ENCODE measurements at regions not wholly inside any gene's neighbourhood (a gene's known extent, or its start where the extent isn't known, plus 50 kb on each side); places are given as distances from the start of the nearest gene placed in this dataset.

DNA sequence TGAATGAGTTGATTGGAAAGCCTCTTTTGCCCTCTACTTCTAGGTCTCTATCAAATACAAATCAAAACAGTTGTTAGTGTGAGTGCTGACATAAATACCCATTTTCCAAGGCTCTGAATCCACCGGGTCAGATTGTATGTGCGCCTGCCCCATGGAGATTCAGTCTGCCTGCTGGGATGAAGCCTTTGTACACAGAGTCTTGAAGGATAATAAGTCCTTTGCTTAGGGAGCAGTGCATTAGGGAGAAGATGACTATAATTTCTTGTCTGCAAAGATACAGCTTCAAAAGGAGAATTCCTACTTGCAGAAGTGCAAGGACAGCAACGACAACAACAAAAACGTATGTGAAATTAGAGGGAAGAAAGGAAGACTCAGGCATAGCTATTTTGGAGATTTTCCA lies 90.3 kb upstream of the VRK1 start:
- H3K4me3 Mint-ChIP-seq: no peak overlapping the region

More for the DNA sequence above, 90.3 kb upstream of the VRK1 start:
- Histone ChIP-seq H3K79me2 (replicated peaks; ENCODE audit: insufficient read depth) (no peaks in the 10 kb centered on the region), H2AFZ (no peak overlapping the region), H3K4me3 (no peak overlapping the region), H3K4me1 (ENCODE audit: insufficient read depth) (no peaks in the 10 kb centered on the region; the same call in 1 of the 2 replicates), H3F3A (replicated peaks; ENCODE audit: low read depth) (no peaks in the 10 kb centered on the region), H4K20me1 (replicated peaks; ENCODE audit: insufficient read depth) (no peaks in the 10 kb centered on the region), H3K36me3 (ENCODE audit: insufficient read depth) (no peaks in the 10 kb centered on the region), H3K4me2 (no peak overlapping the region), H3K27me3 (ENCODE audit: insufficient read depth) (no peaks in the 10 kb centered on the region), H3K9me2 (ENCODE audit: insufficient read depth) (no peaks in the 10 kb centered on the region), H3K27ac (ENCODE audit: low read depth) (no peak overlapping the region)
- ATAC-seq (no peak), DNase-seq (ENCODE audit: low spot score) (no peak)
- Mint-ChIP-seq H3K27me3 (ENCODE audit: insufficient read depth, low read depth, poor library complexity) (peaks cover 6% of the 10 kb centered on the region), H3K4me1 (peaks cover 3% of the 10 kb centered on the region; the same call in 1 of the 3 replicates), H3K36me3 (ENCODE audit: low read depth) (no peaks in the 10 kb centered on the region), H3K9me3 (no peaks in the 10 kb centered on the region), H3K27ac (no peak overlapping the region)
- TF ChIP-seq POLR2AphosphoS5 (IDR thresholded peaks at IDR 0.05; ENCODE audit: low read depth): no peak
- TF ChIP-seq, protein P1, sequence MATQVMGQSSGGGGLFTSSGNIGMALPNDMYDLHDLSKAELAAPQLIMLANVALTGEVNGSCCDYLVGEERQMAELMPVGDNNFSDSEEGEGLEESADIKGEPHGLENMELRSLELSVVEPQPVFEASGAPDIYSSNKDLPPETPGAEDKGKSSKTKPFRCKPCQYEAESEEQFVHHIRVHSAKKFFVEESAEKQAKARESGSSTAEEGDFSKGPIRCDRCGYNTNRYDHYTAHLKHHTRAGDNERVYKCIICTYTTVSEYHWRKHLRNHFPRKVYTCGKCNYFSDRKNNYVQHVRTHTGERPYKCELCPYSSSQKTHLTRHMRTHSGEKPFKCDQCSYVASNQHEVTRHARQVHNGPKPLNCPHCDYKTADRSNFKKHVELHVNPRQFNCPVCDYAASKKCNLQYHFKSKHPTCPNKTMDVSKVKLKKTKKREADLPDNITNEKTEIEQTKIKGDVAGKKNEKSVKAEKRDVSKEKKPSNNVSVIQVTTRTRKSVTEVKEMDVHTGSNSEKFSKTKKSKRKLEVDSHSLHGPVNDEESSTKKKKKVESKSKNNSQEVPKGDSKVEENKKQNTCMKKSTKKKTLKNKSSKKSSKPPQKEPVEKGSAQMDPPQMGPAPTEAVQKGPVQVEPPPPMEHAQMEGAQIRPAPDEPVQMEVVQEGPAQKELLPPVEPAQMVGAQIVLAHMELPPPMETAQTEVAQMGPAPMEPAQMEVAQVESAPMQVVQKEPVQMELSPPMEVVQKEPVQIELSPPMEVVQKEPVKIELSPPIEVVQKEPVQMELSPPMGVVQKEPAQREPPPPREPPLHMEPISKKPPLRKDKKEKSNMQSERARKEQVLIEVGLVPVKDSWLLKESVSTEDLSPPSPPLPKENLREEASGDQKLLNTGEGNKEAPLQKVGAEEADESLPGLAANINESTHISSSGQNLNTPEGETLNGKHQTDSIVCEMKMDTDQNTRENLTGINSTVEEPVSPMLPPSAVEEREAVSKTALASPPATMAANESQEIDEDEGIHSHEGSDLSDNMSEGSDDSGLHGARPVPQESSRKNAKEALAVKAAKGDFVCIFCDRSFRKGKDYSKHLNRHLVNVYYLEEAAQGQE (IDR thresholded peaks at IDR 0.05; ENCODE audit: unreplicated experiment): no peak
- no peak for TF ChIP-seq NANOG (IDR thresholded peaks at IDR 0.05; ENCODE audit: borderline replicate concordance)
- TF ChIP-seq EZH2 (IDR thresholded peaks at IDR 0.05; ENCODE audit: low read depth, unreplicated experiment): no peak
- TF ChIP-seq, protein P2, sequence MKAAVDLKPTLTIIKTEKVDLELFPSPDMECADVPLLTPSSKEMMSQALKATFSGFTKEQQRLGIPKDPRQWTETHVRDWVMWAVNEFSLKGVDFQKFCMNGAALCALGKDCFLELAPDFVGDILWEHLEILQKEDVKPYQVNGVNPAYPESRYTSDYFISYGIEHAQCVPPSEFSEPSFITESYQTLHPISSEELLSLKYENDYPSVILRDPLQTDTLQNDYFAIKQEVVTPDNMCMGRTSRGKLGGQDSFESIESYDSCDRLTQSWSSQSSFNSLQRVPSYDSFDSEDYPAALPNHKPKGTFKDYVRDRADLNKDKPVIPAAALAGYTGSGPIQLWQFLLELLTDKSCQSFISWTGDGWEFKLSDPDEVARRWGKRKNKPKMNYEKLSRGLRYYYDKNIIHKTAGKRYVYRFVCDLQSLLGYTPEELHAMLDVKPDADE (IDR thresholded peaks at IDR 0.05): no peak
- no peak for TF ChIP-seq ZNF114 (CRISPR knock-in tag; IDR thresholded peaks at IDR 0.05)
- TF ChIP-seq ZNF331 (CRISPR knock-in tag; IDR thresholded peaks at IDR 0.05; ENCODE audit: low read depth): no peak
- TF ChIP-seq, protein P3, sequence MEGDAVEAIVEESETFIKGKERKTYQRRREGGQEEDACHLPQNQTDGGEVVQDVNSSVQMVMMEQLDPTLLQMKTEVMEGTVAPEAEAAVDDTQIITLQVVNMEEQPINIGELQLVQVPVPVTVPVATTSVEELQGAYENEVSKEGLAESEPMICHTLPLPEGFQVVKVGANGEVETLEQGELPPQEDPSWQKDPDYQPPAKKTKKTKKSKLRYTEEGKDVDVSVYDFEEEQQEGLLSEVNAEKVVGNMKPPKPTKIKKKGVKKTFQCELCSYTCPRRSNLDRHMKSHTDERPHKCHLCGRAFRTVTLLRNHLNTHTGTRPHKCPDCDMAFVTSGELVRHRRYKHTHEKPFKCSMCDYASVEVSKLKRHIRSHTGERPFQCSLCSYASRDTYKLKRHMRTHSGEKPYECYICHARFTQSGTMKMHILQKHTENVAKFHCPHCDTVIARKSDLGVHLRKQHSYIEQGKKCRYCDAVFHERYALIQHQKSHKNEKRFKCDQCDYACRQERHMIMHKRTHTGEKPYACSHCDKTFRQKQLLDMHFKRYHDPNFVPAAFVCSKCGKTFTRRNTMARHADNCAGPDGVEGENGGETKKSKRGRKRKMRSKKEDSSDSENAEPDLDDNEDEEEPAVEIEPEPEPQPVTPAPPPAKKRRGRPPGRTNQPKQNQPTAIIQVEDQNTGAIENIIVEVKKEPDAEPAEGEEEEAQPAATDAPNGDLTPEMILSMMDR (conservative IDR thresholded peaks at IDR 0.05; ENCODE audit: low read depth in 2 of 2): no peak
- TF ChIP-seq EZH2phosphoT487 (IDR thresholded peaks at IDR 0.05; ENCODE audit: unreplicated experiment): no peak
- no peak for TF ChIP-seq CREB1 (CRISPR knock-in tag; IDR thresholded peaks at IDR 0.05; ENCODE audit: low read depth)
- TF ChIP-seq JUNB (IDR thresholded peaks at IDR 0.05; ENCODE audit: unreplicated experiment): no peak
- no peak for TF ChIP-seq STAT1 (IDR thresholded peaks at IDR 0.05; ENCODE audit: unreplicated experiment)
- TF ChIP-seq, protein P4, sequence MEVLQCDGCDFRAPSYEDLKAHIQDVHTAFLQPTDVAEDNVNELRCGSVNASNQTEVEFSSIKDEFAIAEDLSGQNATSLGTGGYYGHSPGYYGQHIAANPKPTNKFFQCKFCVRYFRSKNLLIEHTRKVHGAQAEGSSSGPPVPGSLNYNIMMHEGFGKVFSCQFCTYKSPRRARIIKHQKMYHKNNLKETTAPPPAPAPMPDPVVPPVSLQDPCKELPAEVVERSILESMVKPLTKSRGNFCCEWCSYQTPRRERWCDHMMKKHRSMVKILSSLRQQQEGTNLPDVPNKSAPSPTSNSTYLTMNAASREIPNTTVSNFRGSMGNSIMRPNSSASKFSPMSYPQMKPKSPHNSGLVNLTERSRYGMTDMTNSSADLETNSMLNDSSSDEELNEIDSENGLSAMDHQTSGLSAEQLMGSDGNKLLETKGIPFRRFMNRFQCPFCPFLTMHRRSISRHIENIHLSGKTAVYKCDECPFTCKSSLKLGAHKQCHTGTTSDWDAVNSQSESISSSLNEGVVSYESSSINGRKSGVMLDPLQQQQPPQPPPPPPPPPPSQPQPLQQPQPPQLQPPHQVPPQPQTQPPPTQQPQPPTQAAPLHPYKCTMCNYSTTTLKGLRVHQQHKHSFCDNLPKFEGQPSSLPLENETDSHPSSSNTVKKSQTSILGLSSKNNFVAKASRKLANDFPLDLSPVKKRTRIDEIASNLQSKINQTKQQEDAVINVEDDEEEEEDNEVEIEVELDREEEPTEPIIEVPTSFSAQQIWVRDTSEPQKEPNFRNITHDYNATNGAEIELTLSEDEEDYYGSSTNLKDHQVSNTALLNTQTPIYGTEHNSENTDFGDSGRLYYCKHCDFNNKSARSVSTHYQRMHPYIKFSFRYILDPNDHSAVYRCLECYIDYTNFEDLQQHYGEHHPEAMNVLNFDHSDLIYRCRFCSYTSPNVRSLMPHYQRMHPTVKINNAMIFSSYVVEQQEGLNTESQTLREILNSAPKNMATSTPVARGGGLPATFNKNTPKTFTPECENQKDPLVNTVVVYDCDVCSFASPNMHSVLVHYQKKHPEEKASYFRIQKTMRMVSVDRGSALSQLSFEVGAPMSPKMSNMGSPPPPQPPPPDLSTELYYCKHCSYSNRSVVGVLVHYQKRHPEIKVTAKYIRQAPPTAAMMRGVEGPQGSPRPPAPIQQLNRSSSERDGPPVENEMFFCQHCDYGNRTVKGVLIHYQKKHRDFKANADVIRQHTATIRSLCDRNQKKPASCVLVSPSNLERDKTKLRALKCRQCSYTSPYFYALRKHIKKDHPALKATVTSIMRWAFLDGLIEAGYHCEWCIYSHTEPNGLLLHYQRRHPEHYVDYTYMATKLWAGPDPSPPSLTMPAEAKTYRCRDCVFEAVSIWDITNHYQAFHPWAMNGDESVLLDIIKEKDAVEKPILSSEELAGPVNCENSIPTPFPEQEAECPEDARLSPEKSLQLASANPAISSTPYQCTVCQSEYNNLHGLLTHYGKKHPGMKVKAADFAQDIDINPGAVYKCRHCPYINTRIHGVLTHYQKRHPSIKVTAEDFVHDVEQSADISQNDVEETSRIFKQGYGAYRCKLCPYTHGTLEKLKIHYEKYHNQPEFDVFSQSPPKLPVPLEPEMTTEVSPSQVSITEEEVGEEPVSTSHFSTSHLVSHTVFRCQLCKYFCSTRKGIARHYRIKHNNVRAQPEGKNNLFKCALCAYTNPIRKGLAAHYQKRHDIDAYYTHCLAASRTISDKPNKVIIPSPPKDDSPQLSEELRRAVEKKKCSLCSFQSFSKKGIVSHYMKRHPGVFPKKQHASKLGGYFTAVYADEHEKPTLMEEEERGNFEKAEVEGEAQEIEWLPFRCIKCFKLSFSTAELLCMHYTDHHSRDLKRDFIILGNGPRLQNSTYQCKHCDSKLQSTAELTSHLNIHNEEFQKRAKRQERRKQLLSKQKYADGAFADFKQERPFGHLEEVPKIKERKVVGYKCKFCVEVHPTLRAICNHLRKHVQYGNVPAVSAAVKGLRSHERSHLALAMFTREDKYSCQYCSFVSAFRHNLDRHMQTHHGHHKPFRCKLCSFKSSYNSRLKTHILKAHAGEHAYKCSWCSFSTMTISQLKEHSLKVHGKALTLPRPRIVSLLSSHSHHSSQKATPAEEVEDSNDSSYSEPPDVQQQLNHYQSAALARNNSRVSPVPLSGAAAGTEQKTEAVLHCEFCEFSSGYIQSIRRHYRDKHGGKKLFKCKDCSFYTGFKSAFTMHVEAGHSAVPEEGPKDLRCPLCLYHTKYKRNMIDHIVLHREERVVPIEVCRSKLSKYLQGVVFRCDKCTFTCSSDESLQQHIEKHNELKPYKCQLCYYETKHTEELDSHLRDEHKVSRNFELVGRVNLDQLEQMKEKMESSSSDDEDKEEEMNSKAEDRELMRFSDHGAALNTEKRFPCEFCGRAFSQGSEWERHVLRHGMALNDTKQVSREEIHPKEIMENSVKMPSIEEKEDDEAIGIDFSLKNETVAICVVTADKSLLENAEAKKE (CRISPR knock-in tag; IDR thresholded peaks at IDR 0.05): no peak

Measured in GM23338 (cell line).